ENCODE measurements at regions not wholly inside any gene's neighbourhood (a gene's known extent, or its start where the extent isn't known, plus 50 kb on each side); places are given as distances from the start of the nearest gene placed in this dataset.

GRCh38 chr17:73986641-73987177, 216.8 kb upstream of the RPL38 start:
- Histone ChIP-seq H3K4me3 (no peak overlapping the region), H3K9me3 (ENCODE audit: control insufficient read depth in 4 of 4, insufficient read depth in 3 of 4, low read length in 3 of 4) (no peaks in the 10 kb centered on the region), H3K4me1 (ENCODE audit: control insufficient read depth in 5 of 5, insufficient read depth in 5 of 5, low read length in 5 of 5) (peaks cover 0 to 4% (median 0%) of the 10 kb centered on the region in 5 donors), H3K27me3 (ENCODE audit: control insufficient read depth in 3 of 3, insufficient read depth in 3 of 3, low read length in 2 of 3) (peaks cover 0 to 3% (median 0%) of the 10 kb centered on the region in 3 donors), H3K27ac (ENCODE audit: low read depth in 1 of 2, low read length in 1 of 2) (no peak overlapping the region), H3K36me3 (ENCODE audit: control insufficient read depth in 4 of 4, insufficient read depth in 4 of 4, low read length in 4 of 4) (no peaks in the 10 kb centered on the region), H3K9ac (ENCODE audit: insufficient read depth in 1 of 2, low read length in 2 of 2) (no peak overlapping the region)
- 84 to 90% methylated on average over 9 of the region's 9 CpGs for WGBS, 2 donors
- TF ChIP-seq, protein P1, sequence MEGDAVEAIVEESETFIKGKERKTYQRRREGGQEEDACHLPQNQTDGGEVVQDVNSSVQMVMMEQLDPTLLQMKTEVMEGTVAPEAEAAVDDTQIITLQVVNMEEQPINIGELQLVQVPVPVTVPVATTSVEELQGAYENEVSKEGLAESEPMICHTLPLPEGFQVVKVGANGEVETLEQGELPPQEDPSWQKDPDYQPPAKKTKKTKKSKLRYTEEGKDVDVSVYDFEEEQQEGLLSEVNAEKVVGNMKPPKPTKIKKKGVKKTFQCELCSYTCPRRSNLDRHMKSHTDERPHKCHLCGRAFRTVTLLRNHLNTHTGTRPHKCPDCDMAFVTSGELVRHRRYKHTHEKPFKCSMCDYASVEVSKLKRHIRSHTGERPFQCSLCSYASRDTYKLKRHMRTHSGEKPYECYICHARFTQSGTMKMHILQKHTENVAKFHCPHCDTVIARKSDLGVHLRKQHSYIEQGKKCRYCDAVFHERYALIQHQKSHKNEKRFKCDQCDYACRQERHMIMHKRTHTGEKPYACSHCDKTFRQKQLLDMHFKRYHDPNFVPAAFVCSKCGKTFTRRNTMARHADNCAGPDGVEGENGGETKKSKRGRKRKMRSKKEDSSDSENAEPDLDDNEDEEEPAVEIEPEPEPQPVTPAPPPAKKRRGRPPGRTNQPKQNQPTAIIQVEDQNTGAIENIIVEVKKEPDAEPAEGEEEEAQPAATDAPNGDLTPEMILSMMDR (IDR thresholded peaks at IDR 0.05; ENCODE audit: control extremely low read depth, extremely low read depth) = no peak
- ATAC-seq (ENCODE audit: insufficient read depth, low FRiP score) (no peak), DNase-seq (no peak)

- no peaks in the 10 kb centered on the region for H3K36me3 ChIP-seq (ENCODE audit: control insufficient read depth in 4 of 4, insufficient read depth in 4 of 4, low read length in 4 of 4)
- peaks cover 0 to 4% (median 0%) of the 10 kb centered on the region in 5 donors for H3K4me1 ChIP-seq (ENCODE audit: control insufficient read depth in 5 of 5, insufficient read depth in 5 of 5, low read length in 5 of 5)
- H3K27ac ChIP-seq (ENCODE audit: low read depth in 1 of 2, low read length in 1 of 2) = no peak overlapping the region
- DNase-seq = no peak
- no peak for ATAC-seq (ENCODE audit: insufficient read depth, low FRiP score)
- H3K9ac ChIP-seq (ENCODE audit: insufficient read depth in 1 of 2, low read length in 2 of 2) = no peak overlapping the region
- H3K4me3 ChIP-seq = no peak overlapping the region
- peaks cover 0 to 6% (median 0%) of the 10 kb centered on the region in 3 donors for H3K27me3 ChIP-seq (ENCODE audit: control insufficient read depth in 3 of 3, insufficient read depth in 3 of 3, low read length in 2 of 3)
- H3K9me3 ChIP-seq (ENCODE audit: control insufficient read depth in 4 of 4, insufficient read depth in 3 of 4, low read length in 3 of 4) = no peaks in the 10 kb centered on the region
- TF ChIP-seq, protein P1 (IDR thresholded peaks at IDR 0.05; ENCODE audit: control extremely low read depth, extremely low read depth) = no peak
- WGBS, 2 donors = 86% methylated on average over 9 of the region's 9 CpGs
Observed at GRCh38 chr17:73987395-73987794, 216.1 kb upstream of the RPL38 start.

GRCh38 chr17:73987845-73988509, 215.5 kb upstream of the RPL38 start:
- Histone ChIP-seq H3K27ac (ENCODE audit: low read depth in 1 of 2, low read length in 1 of 2) (no peak overlapping the region), H3K9me3 (ENCODE audit: control insufficient read depth in 4 of 4, insufficient read depth in 3 of 4, low read length in 3 of 4) (no peaks in the 10 kb centered on the region), H3K27me3 (ENCODE audit: control insufficient read depth in 3 of 3, insufficient read depth in 3 of 3, low read length in 2 of 3) (peaks cover 0 to 6% (median 0%) of the 10 kb centered on the region in 3 donors), H3K4me3 (no peak overlapping the region), H3K4me1 (ENCODE audit: control insufficient read depth in 5 of 5, insufficient read depth in 5 of 5, low read length in 5 of 5) (peaks cover 0 to 4% (median 0%) of the 10 kb centered on the region in 5 donors), H3K9ac (ENCODE audit: insufficient read depth in 1 of 2, low read length in 2 of 2) (no peak overlapping the region), H3K36me3 (ENCODE audit: control insufficient read depth in 4 of 4, insufficient read depth in 4 of 4, low read length in 4 of 4) (no peaks in the 10 kb centered on the region)
- WGBS, 2 donors = 77 to 85% methylated on average over 16 of the region's 16 CpGs
- TF ChIP-seq, protein P1 (IDR thresholded peaks at IDR 0.05; ENCODE audit: control extremely low read depth, extremely low read depth) = no peak
- ATAC-seq (ENCODE audit: insufficient read depth, low FRiP score) (no peak), DNase-seq (no peak)

Measured in lung (tissue), 11 donors.